ENCODE measurements at regions not wholly inside any gene's neighbourhood (a gene's known extent, or its start where the extent isn't known, plus 50 kb on each side); places are given as distances from the start of the nearest gene placed in this dataset.

- TF ChIP-seq CTCF (IDR thresholded peaks at IDR 0.05; ENCODE audit: low read depth, low read length), result no peak
- no peak for DNase-seq (ENCODE audit: extremely low read depth, low read depth)
Measured at GRCh38 chr7:106393564-106394251, 108.9 kb upstream of the NAMPT start.

DNA sequence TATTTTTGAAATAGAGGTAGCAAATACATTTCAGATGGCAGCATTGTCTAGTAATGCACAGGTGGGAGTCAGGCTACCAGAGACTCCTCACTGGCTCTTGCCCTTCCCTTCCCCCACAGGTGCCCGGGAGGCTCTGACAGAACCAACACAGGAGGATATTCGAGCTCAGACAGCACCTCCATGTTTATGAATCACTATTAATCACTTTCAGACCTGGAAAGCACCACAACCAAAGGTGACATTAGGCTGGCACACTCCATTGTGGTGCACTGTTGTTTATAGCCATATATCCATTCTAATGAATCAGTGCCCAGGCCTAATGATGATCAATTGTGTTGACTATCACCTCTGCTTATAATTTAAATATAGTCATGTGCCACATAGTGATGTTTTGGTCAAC lies 107.8 kb upstream of the NAMPT start:
- no peak for DNase-seq (ENCODE audit: extremely low read depth, low read depth)
- no peak for TF ChIP-seq CTCF (IDR thresholded peaks at IDR 0.05; ENCODE audit: low read depth, low read length)

DNA sequence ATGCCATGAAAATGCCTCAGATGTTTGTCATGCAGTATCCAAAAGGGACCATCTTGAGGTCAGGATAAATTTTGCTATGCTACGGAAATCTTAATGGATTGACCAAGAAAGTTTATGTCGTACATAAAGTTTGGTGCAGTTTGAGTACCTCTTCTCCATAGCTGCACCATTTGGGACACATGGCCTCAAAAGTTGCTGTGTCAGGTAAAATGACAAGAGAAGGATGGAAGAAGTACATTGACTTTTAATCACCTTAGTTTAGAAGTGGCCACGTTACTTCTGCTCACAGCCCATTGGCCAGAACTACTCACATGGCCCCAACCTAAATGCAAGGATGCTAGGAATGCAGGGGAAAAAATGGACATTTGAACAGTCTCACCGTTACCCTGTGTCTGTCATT lies 107.4 kb upstream of the NAMPT start:
- DNase-seq (ENCODE audit: extremely low read depth, low read depth), result no peak
- no peak for TF ChIP-seq CTCF (IDR thresholded peaks at IDR 0.05; ENCODE audit: low read depth, low read length)

DNA sequence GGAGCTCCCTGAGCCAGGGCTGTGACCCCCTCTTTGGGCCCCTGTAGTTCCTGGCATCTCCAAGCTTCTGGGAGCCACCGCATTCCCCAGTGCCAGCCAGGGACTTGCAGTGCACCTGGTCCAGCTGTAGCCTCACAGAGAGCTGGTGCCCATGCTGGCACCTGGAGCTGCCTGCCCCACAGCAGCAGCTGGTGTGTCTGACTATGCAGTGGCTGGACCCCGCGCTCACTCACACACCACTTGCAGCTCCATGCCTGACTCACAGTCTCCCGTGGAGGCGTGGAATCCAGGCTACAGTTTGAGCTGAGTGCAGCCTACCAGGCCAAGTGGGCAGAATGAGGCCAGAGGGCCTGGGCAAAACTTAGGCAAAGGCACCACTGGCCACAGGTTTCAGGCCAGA lies 102.2 kb upstream of the NAMPT start:
- no peak for DNase-seq (ENCODE audit: extremely low read depth, low read depth)
- no peak for TF ChIP-seq CTCF (IDR thresholded peaks at IDR 0.05; ENCODE audit: low read depth, low read length)

GRCh38 chr7:106384373-106384772 lies 99.6 kb upstream of the NAMPT start:
- DNase-seq (ENCODE audit: extremely low read depth, low read depth), result no peak
- no peak for TF ChIP-seq CTCF (IDR thresholded peaks at IDR 0.05; ENCODE audit: low read depth, low read length)

DNA sequence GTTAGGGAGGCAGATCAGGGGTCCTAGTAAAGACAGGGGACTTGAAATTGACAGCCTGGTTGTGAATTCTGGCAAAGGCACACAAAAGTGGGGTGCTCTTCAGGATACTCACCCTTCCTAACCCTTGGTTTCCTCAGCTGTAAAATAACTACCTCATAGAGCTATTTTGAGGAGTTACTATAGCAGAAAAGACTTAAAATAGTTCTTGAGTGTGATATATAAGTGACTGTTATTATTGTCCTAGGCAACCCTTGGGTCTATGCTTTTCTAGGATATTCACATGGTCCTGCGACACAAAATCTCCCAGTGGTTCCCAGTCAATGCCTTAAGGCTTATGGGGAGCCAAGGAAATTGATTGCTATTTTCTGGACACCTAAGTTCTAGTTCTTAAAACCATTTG lies 98.1 kb upstream of the NAMPT start:
- DNase-seq (ENCODE audit: extremely low read depth, low read depth), result no peak
- no peak for TF ChIP-seq CTCF (IDR thresholded peaks at IDR 0.05; ENCODE audit: low read depth, low read length)

DNA sequence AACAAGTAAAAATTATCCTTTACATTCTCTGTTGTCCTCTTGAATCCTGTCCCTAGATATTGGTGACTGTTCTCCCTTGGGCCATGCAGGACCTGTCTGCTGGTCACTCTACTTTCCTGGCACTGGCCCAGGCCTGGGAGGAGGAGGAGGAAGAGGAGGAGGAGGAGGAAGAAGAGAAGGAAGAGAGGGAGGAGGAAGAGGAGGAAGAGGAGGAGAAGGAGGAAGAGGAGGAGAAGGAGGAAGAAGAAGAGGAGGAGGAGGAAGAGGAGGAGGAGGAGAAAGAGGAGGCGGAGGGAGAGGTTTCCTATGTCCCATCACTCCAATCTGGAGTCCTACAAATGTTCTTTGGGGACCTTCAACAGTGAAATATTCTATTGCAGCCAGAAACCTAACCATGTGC lies 97.3 kb upstream of the NAMPT start:
- no peak for TF ChIP-seq CTCF (IDR thresholded peaks at IDR 0.05; ENCODE audit: low read depth, low read length)
- DNase-seq (ENCODE audit: extremely low read depth, low read depth), result no peak

Measured in AG09319 (cell line).